GM10266 (cell line): ENCODE measurements at regions not wholly inside any gene's neighbourhood (a gene's known extent, or its start where the extent isn't known, plus 50 kb on each side); places are given as distances from the start of the nearest gene placed in this dataset.

Source experiments
- DNase-seq: peaks from one replicate; pipeline ENCODE4 v3.0.0; 2012; ENCODE audit errors: extremely low spot score
- TF ChIP-seq, protein P1 (sequence below): IDR thresholded peaks from 2 replicates; pipeline ENCODE4 v1.5.1; 2012; ENCODE audit warnings: mild to moderate bottlenecking, low read depth; ENCODE audit not compliant: control insufficient read depth, insufficient read depth; ENCODE audit errors: missing control alignments

DNA sequence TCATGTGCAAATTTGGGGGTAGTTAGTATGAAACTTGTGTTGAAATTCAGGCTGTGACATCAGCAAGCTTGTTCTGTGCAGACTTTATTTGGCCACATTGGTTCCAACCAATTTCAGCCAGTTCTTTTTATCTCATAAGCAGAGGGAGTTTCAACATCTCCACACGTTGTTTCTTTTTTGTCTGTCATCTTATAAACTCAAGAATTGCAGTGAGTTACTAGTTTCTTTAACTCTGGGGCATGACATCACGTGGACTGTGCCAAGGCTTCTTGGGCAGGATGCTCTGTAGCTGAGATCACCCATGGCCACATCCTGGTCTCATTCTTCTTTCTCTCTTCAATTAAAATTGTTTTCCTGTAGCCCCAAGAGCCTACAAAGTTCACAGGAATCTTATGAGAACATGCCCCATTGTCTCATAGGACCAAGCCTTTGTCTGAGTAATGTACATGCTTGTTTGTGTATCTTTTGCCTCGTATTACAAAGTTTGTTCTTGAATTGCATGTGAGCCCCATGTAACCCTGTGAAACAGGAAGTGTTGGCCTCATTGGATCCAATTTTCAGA lies 982.0 kb upstream of the TMEM132C start:
- no peak for DNase-seq

DNA sequence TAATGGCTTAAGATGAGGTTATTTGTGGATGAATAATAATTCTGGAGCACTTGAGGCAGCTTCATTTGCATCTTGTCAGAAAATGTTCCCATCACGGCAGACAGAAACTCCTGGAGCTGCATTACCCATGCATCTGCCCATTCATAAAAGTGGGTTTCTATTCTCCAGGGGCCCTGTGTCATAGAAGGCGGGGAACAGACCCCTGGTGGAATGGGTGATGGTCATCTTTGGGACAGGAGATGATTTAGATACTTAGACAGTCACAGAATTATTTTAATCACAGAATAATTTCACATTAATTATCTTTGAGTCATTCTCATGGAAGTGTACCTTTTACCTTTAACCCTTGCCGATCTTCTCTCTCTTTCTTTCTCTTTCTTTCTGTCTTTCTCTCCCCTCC lies 980.7 kb upstream of the TMEM132C start:
- TF ChIP-seq, protein P1, sequence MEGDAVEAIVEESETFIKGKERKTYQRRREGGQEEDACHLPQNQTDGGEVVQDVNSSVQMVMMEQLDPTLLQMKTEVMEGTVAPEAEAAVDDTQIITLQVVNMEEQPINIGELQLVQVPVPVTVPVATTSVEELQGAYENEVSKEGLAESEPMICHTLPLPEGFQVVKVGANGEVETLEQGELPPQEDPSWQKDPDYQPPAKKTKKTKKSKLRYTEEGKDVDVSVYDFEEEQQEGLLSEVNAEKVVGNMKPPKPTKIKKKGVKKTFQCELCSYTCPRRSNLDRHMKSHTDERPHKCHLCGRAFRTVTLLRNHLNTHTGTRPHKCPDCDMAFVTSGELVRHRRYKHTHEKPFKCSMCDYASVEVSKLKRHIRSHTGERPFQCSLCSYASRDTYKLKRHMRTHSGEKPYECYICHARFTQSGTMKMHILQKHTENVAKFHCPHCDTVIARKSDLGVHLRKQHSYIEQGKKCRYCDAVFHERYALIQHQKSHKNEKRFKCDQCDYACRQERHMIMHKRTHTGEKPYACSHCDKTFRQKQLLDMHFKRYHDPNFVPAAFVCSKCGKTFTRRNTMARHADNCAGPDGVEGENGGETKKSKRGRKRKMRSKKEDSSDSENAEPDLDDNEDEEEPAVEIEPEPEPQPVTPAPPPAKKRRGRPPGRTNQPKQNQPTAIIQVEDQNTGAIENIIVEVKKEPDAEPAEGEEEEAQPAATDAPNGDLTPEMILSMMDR: no peak
- no peak for DNase-seq

More for the DNA sequence above, 982.0 kb upstream of the TMEM132C start:
- TF ChIP-seq, protein P1: no peak

DNA sequence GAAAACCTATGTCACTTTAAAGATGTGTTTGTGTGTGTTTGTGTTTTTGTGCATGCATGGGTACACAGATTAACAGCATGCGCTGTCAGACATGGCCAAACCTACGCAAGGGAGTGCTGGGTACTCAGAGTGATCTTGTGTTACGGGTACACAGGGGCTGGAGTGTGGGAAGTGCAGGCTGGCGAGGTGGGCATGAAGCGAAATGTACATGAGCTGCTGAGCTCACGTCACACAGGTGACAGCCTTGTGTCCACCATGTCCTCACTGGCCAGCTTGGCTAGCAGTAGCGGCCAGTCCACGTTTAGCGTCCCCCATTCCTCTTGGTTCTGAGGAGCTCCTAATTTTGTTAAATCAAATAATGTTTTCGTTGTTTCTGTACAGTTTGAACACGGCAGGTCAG lies 979.7 kb upstream of the TMEM132C start:
- DNase-seq: no peak
- TF ChIP-seq, protein P1: no peak

DNA sequence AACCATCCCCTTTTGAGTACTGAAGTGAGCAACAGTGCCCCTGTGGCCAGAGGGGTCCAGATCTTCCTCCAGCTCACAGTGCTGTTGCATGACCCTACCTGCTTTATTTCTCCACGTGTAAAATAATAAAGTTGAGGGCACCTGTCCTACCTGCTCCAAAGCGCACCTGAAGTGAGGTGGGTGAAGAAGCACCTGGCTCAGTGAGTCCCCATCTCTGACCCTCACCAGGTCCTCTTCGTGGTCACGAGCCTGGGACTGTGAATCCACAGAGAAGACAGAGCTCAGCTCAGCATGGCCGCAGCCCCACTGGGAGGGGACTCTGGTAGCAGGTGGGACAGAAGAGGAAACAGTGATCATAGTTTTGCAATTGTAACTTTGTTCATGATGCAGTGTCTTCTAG lies 976.7 kb upstream of the TMEM132C start:
- no peak for DNase-seq
- TF ChIP-seq, protein P1: no peak

DNA sequence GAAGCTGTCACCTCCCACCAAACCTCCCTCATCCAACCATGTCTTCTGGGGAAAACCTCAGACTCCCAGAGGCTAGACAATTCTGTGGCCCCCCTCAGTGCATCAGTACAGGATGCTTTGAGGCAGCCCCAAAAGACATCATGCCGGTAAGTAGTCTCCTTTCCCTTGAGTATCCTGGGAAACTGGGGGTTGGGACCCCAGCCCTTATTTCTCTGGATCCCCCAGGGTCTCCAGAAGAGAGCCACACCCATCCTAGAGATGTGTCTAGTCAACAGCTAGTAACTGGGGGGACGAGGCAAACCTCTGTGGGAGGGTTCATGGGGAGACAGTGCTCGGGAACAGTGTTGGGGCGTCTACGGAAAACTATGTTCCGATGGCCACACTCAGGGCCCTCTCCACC lies 974.2 kb upstream of the TMEM132C start:
- TF ChIP-seq, protein P1: no peak
- no peak for DNase-seq

DNA sequence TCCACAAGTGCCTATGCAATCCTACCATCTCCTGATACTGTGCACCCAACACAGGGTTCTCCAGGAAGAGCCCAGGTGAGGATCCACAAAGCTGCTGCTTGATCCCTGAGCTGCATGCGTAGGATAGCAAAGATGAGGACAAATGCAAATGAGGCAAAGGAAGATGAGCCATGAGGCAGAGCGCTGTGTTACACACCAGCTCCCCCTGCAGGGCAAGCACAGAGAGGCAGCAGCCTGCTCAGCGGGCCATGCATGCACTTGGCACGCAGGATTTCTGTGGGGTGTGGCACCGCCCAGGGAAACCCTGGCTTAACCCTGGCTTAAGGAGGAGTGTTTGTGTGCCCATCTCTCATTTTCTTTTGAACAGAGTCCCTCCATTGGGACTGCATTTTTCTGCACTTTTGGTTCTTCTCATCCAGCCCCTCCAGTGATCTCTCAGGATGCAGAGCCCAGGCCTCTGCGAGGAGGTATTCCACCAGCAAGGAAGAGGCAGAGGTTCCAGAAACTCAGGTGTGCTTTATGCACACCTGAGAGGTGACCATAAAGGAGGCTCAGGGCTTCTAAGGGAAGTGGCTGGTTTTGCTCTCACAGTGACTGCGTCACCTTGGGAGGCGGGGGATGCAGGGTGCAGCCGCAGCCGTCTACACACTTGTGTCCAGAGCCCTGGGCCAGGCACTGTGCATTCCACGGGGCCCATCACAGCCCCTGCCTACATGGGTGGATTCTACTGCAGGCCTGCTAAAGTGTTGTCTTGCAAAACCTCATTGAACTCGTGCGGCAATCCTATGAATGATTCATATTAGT lies 973.3 kb upstream of the TMEM132C start:
- TF ChIP-seq, protein P1: peak; percentile 49
- no peak for DNase-seq

DNA sequence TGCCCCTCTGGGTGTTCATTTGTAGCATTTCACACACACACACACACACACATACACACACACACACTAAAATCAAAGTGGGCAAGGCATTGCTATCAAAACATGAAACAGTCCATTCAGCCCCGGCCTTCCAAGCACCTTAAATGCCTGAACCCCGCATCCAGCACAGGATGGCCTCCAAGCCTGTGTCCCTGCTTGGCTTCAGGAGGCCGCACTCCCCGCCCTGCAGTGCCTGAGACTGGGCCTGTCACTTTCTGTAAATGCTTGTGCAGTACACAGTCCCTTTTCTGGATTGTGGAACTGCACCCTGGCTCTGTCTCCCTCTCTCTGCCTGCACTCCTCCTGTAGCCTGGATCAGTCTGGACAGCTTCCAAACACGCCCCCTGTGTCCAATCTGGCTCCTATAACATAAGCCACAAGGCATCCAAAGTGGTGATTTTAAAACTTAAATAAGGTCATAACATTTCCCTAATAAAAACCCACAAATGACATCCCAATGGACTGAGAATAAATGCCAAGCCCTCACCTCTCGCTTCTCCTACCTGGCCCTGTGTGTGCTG lies 972.2 kb upstream of the TMEM132C start:
- no peak for DNase-seq
- TF ChIP-seq, protein P1: no peak
